Liver (tissue), 8 donors: ENCODE measurements at regions not wholly inside any gene's neighbourhood (a gene's known extent, or its start where the extent isn't known, plus 50 kb on each side); places are given as distances from the start of the nearest gene placed in this dataset.

Experiments
- DNase-seq: peaks from one replicate; pipeline ENCODE4 v3.0.0-alpha.2; 2017; ENCODE audit warnings: low spot score
- H3K27ac ChIP-seq, 2 donors: one replicate each; pipeline ENCODE4 v1.7.0; 2013; ENCODE audit warnings: inconsistent platforms in 2 of 2, low read length in 2 of 2, control low read depth in 1 of 2, low read depth in 1 of 2, mild to moderate bottlenecking in 1 of 2
- H3K27me3 ChIP-seq, 4 donors: one replicate each; pipeline versions ENCODE4 v1.6.1 to v1.7.0; 2013; ENCODE audit warnings: low read length in 3 of 4, inconsistent platforms in 1 of 4, mild to moderate bottlenecking in 1 of 4, moderate library complexity in 1 of 4; ENCODE audit not compliant: control insufficient read depth in 4 of 4, insufficient read depth in 4 of 4
- H3K36me3 ChIP-seq, 4 donors: one replicate each; pipeline versions ENCODE4 v1.6.1 to v1.7.0; 2013; ENCODE audit warnings: low read length in 3 of 4, mild to moderate bottlenecking in 3 of 4, low read depth in 1 of 4, moderate library complexity in 1 of 4; ENCODE audit not compliant: control insufficient read depth in 4 of 4, insufficient read depth in 3 of 4
- H3K4me1 ChIP-seq, 4 donors: one replicate each; pipeline versions ENCODE4 v1.6.1 to v1.7.0; 2013; ENCODE audit warnings: low read length in 3 of 4, mild to moderate bottlenecking in 3 of 4, moderate library complexity in 1 of 4; ENCODE audit not compliant: control insufficient read depth in 4 of 4, insufficient read depth in 4 of 4
- H3K4me3 ChIP-seq, 3 donors: one replicate each; pipeline versions ENCODE4 v1.6.1 to v1.7.0; 2013; ENCODE audit warnings: low read length in 3 of 3, control low read depth in 1 of 3, low read depth in 1 of 3, mild to moderate bottlenecking in 1 of 3
- H3K9ac ChIP-seq, 2 donors: one replicate each; pipeline ENCODE4 v1.7.0; 2013; ENCODE audit warnings: low read length in 2 of 2, mild to moderate bottlenecking in 2 of 2, moderate library complexity in 2 of 2, control low read depth in 1 of 2, low read depth in 1 of 2
- H3K9me3 ChIP-seq, 4 donors: one replicate each; pipeline versions ENCODE4 v1.6.1 to v1.7.0; 2013; ENCODE audit warnings: low read length in 3 of 4; ENCODE audit not compliant: control insufficient read depth in 4 of 4
- EGR1 ChIP-seq, 2 donors: IDR thresholded peaks; 2 replicates each; pipeline ENCODE4 v1.6.1; 2016 to 2018; ENCODE audit warnings: antibody characterized with exemption in 2 of 2, low read depth in 2 of 2
- FOXA1 ChIP-seq: IDR thresholded peaks from 2 replicates; pipeline ENCODE4 v1.6.1; 2016; ENCODE audit warnings: antibody characterized with exemption
- FOXA2 ChIP-seq: IDR thresholded peaks from 2 replicates; pipeline ENCODE4 v1.6.1; 2016; ENCODE audit warnings: antibody characterized with exemption
- GABPA ChIP-seq, 2 donors: IDR thresholded peaks in 1 of 2; conservative IDR thresholded peaks in 1 of 2; 2 replicates each; pipeline ENCODE4 v1.6.1; 2016; ENCODE audit warnings: antibody characterized with exemption in 2 of 2, mild to moderate bottlenecking in 1 of 2, moderate library complexity in 1 of 2
- HNF4G ChIP-seq: IDR thresholded peaks from 2 replicates; pipeline ENCODE4 v1.6.1; 2016; ENCODE audit warnings: antibody characterized with exemption
- JUND ChIP-seq, 2 donors: IDR thresholded peaks; 2 replicates each; pipeline ENCODE4 v1.6.1; 2016; ENCODE audit warnings: antibody characterized with exemption in 2 of 2
- NR2F2 ChIP-seq: IDR thresholded peaks from 2 replicates; pipeline ENCODE4 v1.6.1; 2016; ENCODE audit warnings: antibody characterized with exemption
- RAD21 ChIP-seq, 2 donors: IDR thresholded peaks; 2 replicates each; pipeline ENCODE4 v1.6.1; 2016; ENCODE audit warnings: antibody characterized with exemption in 2 of 2, mild to moderate bottlenecking in 2 of 2
- RXRA ChIP-seq, 2 donors: IDR thresholded peaks; 2 replicates each; pipeline ENCODE4 v1.6.1; 2017 to 2018; ENCODE audit warnings: antibody characterized with exemption in 2 of 2, mild to moderate bottlenecking in 1 of 2
- SP1 ChIP-seq: IDR thresholded peaks from 2 replicates; pipeline ENCODE4 v1.6.1; 2018; ENCODE audit warnings: antibody characterized with exemption, mild to moderate bottlenecking
- TAF1 ChIP-seq: conservative IDR thresholded peaks from 2 replicates; pipeline ENCODE4 v1.6.1; 2016; ENCODE audit warnings: antibody characterized with exemption, mild to moderate bottlenecking
- WGBS: extraction: QIAGEN DNeasy Blood & Tissue Kit; methylation state at CpG from one replicate; pipeline ENCODE4 v1.1.7; 2013; 5-methylcytosine and 5-hydroxymethylcytosine counted together
- TF ChIP-seq, protein P1 (sequence below): fragments of 150-350 bp; IDR thresholded peaks from 2 replicates; pipeline ENCODE4 v1.5.1; 2017; ENCODE audit warnings: improper control_type of control experiment, low read depth, low read length; ENCODE audit not compliant: missing input control
- TF ChIP-seq, protein P2 (sequence below): IDR thresholded peaks from 2 replicates; pipeline ENCODE4 v1.6.1; 2016; ENCODE audit warnings: antibody characterized with exemption
- TF ChIP-seq, protein P3 (sequence below): IDR thresholded peaks from 2 replicates; pipeline ENCODE4 v1.6.1; 2016; ENCODE audit warnings: antibody characterized with exemption, mild to moderate bottlenecking
- TF ChIP-seq, protein P4 (sequence below): IDR thresholded peaks from 2 replicates; pipeline ENCODE4 v1.6.1; 2016; ENCODE audit warnings: antibody characterized with exemption
- donor health status: healthy.
- donor health status: healthy.
- donor health status: healthy.
- donor health status: healthy.
- donor health status: healthy.

DNA sequence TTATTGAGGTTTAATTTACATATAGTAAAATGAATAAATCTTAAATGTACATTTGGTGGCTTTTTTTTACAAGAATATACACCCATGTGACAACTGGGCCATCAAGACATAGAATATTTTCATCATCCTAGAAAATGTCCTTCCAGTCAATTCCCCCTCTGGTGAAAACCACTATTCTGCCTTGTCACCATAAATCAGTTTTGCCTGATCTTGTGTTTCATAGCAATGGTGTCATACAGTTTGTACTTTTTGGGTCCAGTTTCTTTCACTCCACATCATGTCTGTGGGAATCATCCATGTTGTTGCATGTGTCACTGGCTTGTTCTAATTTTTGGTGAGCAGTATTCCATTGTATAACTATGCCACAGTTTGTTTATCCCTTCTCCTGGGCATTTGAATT lies 133.1 kb downstream of the PDCD6IP start (continued):
- TF ChIP-seq, protein P1, sequence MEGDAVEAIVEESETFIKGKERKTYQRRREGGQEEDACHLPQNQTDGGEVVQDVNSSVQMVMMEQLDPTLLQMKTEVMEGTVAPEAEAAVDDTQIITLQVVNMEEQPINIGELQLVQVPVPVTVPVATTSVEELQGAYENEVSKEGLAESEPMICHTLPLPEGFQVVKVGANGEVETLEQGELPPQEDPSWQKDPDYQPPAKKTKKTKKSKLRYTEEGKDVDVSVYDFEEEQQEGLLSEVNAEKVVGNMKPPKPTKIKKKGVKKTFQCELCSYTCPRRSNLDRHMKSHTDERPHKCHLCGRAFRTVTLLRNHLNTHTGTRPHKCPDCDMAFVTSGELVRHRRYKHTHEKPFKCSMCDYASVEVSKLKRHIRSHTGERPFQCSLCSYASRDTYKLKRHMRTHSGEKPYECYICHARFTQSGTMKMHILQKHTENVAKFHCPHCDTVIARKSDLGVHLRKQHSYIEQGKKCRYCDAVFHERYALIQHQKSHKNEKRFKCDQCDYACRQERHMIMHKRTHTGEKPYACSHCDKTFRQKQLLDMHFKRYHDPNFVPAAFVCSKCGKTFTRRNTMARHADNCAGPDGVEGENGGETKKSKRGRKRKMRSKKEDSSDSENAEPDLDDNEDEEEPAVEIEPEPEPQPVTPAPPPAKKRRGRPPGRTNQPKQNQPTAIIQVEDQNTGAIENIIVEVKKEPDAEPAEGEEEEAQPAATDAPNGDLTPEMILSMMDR: no peak
- no peak for TF ChIP-seq TAF1

DNA sequence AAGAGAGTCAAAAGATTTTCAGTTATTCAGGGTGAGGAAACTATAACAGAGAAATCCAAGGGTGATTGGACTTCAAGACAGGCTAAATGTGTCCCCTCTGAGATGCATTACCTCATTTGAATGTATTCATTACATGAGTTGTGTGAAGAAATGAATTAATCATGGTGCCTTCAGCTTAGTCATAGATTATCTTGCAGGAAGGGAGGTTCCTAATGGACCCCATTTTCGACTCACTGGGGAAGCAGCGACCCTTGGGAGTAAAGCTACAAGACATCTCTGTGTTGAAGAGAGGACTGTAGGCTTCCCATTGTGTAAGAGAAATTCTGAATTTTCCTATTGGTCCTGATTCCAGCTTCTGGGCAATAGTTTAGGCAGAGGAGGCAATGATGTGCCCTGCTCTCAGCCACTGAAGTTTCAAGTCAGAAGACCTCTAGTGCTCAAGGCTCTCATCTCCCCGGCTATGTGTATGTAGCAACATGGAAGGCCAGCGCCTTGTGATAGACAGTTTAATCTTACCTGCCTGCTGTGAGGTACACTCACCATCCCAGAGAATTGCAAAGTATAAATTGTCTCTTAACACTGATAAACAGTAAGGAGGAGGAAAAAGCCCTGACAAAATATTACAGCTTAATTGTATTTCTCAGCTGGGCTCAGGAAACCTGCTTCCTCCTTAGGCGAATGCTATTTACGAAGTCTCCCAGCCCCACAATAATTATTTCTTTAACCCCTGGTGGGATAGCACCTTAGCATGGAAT lies 133.8 kb downstream of the PDCD6IP start:
- Histone ChIP-seq H3K4me1 (no peaks in the 10 kb centered on the region), H3K4me3 (no peak overlapping the region), H3K9me3 (no peaks in the 10 kb centered on the region), H3K9ac (no peak overlapping the region), H3K27me3 (peaks cover 0 to 5% (median 0%) of the 10 kb centered on the region in 4 donors), H3K27ac (no peak overlapping the region), H3K36me3 (no peaks in the 10 kb centered on the region)
- WGBS: 75% methylated on average over 6 of the region's 6 CpGs
- no peak for DNase-seq
- TF ChIP-seq, protein P2, sequence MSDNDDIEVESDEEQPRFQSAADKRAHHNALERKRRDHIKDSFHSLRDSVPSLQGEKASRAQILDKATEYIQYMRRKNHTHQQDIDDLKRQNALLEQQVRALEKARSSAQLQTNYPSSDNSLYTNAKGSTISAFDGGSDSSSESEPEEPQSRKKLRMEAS: no peak
- TF ChIP-seq JUND (IDR thresholded peaks at IDR 0.05): no peak
- TF ChIP-seq RXRA (IDR thresholded peaks at IDR 0.05): no peak
- TF ChIP-seq, protein P3, sequence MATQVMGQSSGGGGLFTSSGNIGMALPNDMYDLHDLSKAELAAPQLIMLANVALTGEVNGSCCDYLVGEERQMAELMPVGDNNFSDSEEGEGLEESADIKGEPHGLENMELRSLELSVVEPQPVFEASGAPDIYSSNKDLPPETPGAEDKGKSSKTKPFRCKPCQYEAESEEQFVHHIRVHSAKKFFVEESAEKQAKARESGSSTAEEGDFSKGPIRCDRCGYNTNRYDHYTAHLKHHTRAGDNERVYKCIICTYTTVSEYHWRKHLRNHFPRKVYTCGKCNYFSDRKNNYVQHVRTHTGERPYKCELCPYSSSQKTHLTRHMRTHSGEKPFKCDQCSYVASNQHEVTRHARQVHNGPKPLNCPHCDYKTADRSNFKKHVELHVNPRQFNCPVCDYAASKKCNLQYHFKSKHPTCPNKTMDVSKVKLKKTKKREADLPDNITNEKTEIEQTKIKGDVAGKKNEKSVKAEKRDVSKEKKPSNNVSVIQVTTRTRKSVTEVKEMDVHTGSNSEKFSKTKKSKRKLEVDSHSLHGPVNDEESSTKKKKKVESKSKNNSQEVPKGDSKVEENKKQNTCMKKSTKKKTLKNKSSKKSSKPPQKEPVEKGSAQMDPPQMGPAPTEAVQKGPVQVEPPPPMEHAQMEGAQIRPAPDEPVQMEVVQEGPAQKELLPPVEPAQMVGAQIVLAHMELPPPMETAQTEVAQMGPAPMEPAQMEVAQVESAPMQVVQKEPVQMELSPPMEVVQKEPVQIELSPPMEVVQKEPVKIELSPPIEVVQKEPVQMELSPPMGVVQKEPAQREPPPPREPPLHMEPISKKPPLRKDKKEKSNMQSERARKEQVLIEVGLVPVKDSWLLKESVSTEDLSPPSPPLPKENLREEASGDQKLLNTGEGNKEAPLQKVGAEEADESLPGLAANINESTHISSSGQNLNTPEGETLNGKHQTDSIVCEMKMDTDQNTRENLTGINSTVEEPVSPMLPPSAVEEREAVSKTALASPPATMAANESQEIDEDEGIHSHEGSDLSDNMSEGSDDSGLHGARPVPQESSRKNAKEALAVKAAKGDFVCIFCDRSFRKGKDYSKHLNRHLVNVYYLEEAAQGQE: no peak
- no peak for TF ChIP-seq TAF1
- TF ChIP-seq FOXA1: no peak
- TF ChIP-seq, protein P4, sequence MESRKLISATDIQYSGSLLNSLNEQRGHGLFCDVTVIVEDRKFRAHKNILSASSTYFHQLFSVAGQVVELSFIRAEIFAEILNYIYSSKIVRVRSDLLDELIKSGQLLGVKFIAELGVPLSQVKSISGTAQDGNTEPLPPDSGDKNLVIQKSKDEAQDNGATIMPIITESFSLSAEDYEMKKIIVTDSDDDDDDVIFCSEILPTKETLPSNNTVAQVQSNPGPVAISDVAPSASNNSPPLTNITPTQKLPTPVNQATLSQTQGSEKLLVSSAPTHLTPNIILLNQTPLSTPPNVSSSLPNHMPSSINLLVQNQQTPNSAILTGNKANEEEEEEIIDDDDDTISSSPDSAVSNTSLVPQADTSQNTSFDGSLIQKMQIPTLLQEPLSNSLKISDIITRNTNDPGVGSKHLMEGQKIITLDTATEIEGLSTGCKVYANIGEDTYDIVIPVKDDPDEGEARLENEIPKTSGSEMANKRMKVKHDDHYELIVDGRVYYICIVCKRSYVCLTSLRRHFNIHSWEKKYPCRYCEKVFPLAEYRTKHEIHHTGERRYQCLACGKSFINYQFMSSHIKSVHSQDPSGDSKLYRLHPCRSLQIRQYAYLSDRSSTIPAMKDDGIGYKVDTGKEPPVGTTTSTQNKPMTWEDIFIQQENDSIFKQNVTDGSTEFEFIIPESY: no peak
- TF ChIP-seq HNF4G: no peak
- TF ChIP-seq RAD21 (IDR thresholded peaks at IDR 0.05): no peak
- TF ChIP-seq EGR1 (IDR thresholded peaks at IDR 0.05; ENCODE audit: low read depth in 2 of 2): no peak
- TF ChIP-seq, protein P1: no peak
- no peak for TF ChIP-seq GABPA (IDR thresholded peaks at IDR 0.05 in 1 of 2, conservative IDR thresholded peaks at IDR 0.05 in 1 of 2)
- no peak for TF ChIP-seq SP1
- no peak for TF ChIP-seq FOXA2
- TF ChIP-seq NR2F2: no peak
